ENCODE measurements at regions not wholly inside any gene's neighbourhood (a gene's known extent, or its start where the extent isn't known, plus 50 kb on each side); places are given as distances from the start of the nearest gene placed in this dataset.

DNA sequence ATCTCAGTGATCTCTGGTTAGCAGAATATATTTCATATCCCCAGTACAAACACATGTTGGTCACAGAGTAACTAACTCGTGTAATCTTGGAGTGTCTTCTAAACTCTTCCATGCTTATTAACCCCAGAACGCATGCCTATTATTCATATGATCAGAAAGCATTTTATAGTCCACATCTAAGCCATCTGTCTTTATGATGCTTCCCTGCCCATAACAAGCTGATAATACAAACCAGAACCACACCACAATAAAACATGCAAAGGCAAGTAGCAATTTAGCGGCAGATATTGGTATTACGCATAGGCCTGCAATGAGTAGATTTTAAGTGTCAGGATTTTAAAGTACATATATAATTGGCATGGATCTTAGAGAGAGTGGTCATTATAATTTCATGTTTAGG is 120.0 kb upstream of the PRKCQ start:
- TF ChIP-seq, protein P1, sequence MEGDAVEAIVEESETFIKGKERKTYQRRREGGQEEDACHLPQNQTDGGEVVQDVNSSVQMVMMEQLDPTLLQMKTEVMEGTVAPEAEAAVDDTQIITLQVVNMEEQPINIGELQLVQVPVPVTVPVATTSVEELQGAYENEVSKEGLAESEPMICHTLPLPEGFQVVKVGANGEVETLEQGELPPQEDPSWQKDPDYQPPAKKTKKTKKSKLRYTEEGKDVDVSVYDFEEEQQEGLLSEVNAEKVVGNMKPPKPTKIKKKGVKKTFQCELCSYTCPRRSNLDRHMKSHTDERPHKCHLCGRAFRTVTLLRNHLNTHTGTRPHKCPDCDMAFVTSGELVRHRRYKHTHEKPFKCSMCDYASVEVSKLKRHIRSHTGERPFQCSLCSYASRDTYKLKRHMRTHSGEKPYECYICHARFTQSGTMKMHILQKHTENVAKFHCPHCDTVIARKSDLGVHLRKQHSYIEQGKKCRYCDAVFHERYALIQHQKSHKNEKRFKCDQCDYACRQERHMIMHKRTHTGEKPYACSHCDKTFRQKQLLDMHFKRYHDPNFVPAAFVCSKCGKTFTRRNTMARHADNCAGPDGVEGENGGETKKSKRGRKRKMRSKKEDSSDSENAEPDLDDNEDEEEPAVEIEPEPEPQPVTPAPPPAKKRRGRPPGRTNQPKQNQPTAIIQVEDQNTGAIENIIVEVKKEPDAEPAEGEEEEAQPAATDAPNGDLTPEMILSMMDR (conservative IDR thresholded peaks at IDR 0.05; ENCODE audit: low read depth, low read length) = no peak
- DNase-seq (ENCODE audit: low read depth) = no peak
- H3K4me3 ChIP-seq (ENCODE audit: low read depth, low read length) = no peak overlapping the region

GRCh38 chr10:6699336-6699735 is 119.3 kb upstream of the PRKCQ start:
- DNase-seq (ENCODE audit: low read depth) = no peak
- H3K4me3 ChIP-seq (ENCODE audit: low read depth, low read length) = no peak overlapping the region
- TF ChIP-seq, protein P1 (conservative IDR thresholded peaks at IDR 0.05; ENCODE audit: low read depth, low read length) = no peak

DNA sequence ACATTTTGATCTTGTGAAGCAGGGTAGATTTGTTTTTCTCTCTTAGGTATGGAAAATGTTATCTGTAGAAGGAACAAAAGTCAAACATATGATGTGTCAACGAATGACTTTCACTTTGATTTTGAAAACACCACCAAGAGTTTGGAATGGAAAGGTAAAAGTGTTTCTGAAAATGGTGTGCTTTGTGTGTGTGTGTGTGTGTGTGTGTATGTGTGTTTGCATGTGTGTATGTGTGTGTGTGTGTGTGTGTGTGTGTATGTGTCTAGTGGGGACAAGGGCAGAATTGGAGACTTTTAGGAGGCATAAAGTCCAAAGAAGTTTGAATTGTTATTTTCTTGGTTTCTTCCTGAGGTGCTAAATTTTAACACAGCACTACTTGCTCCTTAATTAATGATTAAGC is 115.4 kb upstream of the PRKCQ start:
- TF ChIP-seq, protein P1 (conservative IDR thresholded peaks at IDR 0.05; ENCODE audit: low read depth, low read length) = no peak
- no peak overlapping the region for H3K4me3 ChIP-seq (ENCODE audit: low read depth, low read length)

GRCh38 chr10:6694447-6695140 is 114.5 kb upstream of the PRKCQ start:
- TF ChIP-seq, protein P1 (conservative IDR thresholded peaks at IDR 0.05; ENCODE audit: low read depth, low read length) = no peak
- DNase-seq (ENCODE audit: low read depth) = no peak
- H3K4me3 ChIP-seq (ENCODE audit: low read depth, low read length) = no peak overlapping the region

More for the DNA sequence above, 115.4 kb upstream of the PRKCQ start:
- DNase-seq (ENCODE audit: low read depth) = no peak

DNA sequence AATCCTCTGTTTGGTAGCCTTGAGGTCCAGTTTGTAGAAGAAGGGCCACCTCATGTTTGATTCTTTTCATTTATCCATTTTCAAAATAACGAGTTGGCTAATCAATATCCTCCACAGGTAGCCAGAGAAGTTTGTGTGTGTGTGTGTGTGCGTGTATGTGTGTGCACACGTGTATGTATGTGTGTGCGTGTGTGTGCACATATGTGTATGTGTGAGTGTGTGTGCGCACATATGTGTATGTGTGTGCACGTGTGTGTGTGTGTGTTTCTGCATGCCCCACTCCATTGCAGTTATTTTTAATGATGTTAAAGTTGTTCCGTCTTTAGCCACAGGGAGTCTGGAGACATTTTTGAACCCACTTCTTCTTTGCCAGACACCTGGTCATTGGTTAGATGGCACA is 112.8 kb upstream of the PRKCQ start:
- DNase-seq (ENCODE audit: low read depth) = no peak
- H3K4me3 ChIP-seq (ENCODE audit: low read depth, low read length) = no peak overlapping the region
- TF ChIP-seq, protein P1 (conservative IDR thresholded peaks at IDR 0.05; ENCODE audit: low read depth, low read length) = no peak

DNA sequence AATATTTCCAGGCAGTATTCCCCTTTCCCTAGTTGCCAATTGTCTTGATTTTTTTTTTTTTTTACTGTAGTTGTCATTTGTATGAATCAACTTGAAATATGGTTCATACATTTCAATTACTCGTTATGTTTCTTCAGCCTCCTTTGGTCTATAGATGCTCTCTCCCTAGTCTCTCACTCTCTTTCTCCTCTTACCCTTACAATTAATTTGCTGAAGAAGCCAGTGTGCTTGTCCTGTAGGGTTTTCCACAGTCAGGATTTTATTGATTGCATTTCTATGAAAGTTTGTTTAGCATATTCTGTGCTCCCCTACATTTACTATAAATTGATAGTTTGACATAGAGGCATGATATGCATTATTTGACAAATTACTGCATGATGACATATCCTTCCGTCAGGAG is 112.0 kb upstream of the PRKCQ start:
- no peak for DNase-seq (ENCODE audit: low read depth)
- no peak overlapping the region for H3K4me3 ChIP-seq (ENCODE audit: low read depth, low read length)
- TF ChIP-seq, protein P1 (conservative IDR thresholded peaks at IDR 0.05; ENCODE audit: low read depth, low read length) = no peak

DNA sequence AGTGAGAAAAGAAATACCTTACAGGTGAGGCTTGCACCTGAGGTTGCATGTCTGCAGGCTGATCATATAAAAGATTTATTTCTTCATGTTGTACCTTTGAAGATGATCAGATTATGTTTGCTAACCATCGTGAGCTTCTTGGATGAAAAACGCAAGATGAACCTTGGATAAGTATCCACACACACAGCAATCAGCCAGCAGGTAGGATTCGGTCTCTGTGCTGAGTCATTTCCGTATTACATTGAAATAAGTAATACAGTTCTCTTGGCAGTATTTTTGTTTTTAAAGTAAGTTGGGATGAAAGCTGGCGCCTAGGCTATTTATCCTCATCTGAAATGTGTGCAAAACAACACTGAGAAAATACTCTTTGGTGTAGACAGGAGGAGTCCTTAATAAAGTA is 109.0 kb upstream of the PRKCQ start:
- no peak for DNase-seq (ENCODE audit: low read depth)
- TF ChIP-seq, protein P1 (conservative IDR thresholded peaks at IDR 0.05; ENCODE audit: low read depth, low read length) = no peak
- H3K4me3 ChIP-seq (ENCODE audit: low read depth, low read length) = no peak overlapping the region
